ENCODE measurements at regions not wholly inside any gene's neighbourhood (a gene's known extent, or its start where the extent isn't known, plus 50 kb on each side); places are given as distances from the start of the nearest gene placed in this dataset.

DNA sequence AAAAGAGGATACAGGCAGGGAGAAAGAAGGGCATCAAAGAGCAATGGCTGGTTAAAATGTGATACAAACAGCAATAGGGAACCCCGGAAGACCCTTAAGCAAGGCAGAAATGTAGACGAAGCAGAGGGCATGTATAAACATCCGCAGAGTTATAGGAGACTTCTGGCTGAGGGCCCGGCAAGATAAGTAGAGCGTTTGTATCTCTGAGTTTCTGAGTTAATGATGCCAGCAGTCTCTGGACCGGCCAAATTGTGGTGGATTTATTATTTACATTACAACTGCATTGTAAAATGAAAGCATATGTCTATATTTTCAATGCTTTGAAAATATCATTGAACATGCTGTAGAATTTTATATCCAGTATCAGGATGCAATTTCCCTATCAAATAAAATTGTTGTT, 148.0 kb upstream of the KCTD1 start:
- TF ChIP-seq, protein P1, sequence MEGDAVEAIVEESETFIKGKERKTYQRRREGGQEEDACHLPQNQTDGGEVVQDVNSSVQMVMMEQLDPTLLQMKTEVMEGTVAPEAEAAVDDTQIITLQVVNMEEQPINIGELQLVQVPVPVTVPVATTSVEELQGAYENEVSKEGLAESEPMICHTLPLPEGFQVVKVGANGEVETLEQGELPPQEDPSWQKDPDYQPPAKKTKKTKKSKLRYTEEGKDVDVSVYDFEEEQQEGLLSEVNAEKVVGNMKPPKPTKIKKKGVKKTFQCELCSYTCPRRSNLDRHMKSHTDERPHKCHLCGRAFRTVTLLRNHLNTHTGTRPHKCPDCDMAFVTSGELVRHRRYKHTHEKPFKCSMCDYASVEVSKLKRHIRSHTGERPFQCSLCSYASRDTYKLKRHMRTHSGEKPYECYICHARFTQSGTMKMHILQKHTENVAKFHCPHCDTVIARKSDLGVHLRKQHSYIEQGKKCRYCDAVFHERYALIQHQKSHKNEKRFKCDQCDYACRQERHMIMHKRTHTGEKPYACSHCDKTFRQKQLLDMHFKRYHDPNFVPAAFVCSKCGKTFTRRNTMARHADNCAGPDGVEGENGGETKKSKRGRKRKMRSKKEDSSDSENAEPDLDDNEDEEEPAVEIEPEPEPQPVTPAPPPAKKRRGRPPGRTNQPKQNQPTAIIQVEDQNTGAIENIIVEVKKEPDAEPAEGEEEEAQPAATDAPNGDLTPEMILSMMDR (IDR thresholded peaks at IDR 0.05; ENCODE audit: low read depth, low read length): no peak
- Histone ChIP-seq H3K36me3 (no peaks in the 10 kb centered on the region), H3K4me1 (ENCODE audit: low read depth) (peaks cover 11% of the 10 kb centered on the region), H3K4me3 (no peak overlapping the region), H3K27me3 (no peaks in the 10 kb centered on the region), H3K9me3 (ENCODE audit: low read depth) (no peaks in the 10 kb centered on the region), H3K27ac (no peak overlapping the region)
- peak in 1 of 2 donors; percentile 20 for DNase-seq (ENCODE audit: low read depth in 1 of 2, low spot score in 1 of 2)

DNA sequence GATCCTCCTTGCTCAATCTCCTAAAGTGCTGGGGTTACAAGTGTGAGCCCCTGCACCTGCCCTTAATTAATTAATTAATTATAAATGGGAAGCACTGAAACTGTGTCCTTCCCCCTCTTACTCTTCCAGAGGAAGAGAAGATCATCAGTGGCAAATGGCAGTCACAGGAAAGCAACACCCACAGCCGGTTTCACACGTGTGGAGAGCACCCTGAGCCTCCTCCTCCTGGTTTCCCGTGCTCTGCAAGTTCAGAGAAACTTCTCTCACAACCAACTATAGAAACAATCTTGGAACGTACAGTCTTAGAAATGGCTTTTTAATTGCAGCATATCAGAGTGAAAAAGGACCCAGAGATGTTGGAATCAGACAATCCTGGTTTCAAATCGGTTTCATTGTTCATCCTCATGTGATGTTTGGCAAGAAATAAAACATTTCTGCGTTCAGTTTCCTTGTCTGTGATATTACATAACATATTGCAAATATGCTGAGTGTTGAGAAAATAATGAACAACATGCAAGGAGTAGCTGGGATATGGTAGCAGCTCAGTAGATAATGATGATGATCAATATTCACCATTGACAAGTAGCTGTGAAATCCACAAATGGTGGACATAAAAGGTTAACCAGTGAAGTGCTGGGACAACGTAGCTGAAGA, 141.0 kb upstream of the KCTD1 start:
- TF ChIP-seq, protein P1 (IDR thresholded peaks at IDR 0.05; ENCODE audit: low read depth, low read length): no peak
- Histone ChIP-seq H3K9me3 (ENCODE audit: low read depth) (no peaks in the 10 kb centered on the region), H3K27me3 (no peaks in the 10 kb centered on the region), H3K36me3 (no peaks in the 10 kb centered on the region), H3K4me3 (no peak overlapping the region), H3K4me1 (ENCODE audit: low read depth) (peaks cover 10% of the 10 kb centered on the region), H3K27ac (no peak overlapping the region)
- DNase-seq (ENCODE audit: low read depth in 1 of 2, low spot score in 1 of 2): no peak

DNA sequence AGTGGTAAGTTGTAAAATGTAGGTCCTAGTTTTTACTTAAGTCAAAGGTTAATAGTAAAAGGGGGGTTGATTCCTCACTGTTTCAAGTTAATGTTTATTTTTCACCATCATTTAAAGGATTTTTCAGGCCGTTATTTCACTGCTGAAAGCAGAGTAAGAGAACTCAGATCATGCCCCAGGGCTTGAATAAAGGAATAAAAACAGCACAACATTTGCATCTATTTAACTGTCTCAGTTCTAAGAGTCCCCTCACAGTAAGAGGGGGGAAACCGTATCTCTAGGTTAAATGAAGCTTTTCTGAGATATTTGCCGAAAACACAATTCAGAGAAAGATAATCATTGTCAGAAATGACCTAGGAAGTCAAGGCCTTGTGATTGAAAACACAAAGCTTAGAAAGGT, 138.2 kb upstream of the KCTD1 start:
- no peak for DNase-seq (ENCODE audit: low read depth in 1 of 2, low spot score in 1 of 2)
- no peak overlapping the region for H3K27ac ChIP-seq

DNA sequence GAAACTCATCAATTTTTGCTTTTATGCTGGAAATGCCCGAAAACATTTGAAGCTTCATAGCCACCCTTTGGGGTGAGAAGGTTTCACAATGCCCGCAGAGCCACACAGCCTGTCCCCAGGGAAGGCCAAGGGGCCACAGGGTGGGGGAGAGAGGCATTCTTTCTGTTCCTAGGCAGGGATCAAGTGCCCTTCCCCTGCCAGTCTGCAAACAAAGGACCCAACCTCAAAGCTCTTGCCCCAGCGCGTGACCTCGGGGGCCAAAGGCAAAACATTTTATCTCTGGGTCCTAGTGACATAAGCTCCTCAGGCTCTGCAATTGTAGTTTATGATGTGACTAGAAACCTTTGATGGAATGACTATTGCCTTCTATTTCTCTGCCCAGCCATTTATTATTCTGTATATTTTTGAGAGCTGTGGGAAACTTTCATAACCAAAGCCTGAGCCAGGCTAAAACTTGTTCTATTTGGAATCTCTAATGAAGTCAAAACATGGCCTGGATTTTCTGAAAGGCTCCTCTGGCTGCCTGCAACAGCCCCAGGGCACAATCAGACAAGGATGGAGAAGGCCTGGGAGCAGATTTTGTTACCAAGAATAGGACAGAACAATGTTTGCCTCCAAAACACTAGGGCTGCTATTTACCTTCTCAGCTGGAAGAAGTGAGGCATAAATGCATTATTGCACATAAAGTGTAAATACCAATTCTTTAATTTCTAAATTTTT, 137.2 kb upstream of the KCTD1 start:
- Histone ChIP-seq H3K27ac (peak overlapping the region; percentile 56), H3K9me3 (ENCODE audit: low read depth) (no peaks in the 10 kb centered on the region), H3K27me3 (no peaks in the 10 kb centered on the region), H3K4me1 (ENCODE audit: low read depth) (peaks cover 10% of the 10 kb centered on the region), H3K4me3 (no peak overlapping the region), H3K36me3 (no peaks in the 10 kb centered on the region)
- TF ChIP-seq, protein P1 (IDR thresholded peaks at IDR 0.05; ENCODE audit: low read depth, low read length): no peak
- DNase-seq (ENCODE audit: low read depth in 1 of 2, low spot score in 1 of 2): peak in 1 of 2 donors; percentile 38

More for the DNA sequence above, 138.2 kb upstream of the KCTD1 start:
- no peaks in the 10 kb centered on the region for H3K27me3 ChIP-seq
- peaks cover 10% of the 10 kb centered on the region for H3K4me1 ChIP-seq (ENCODE audit: low read depth)
- H3K9me3 ChIP-seq (ENCODE audit: low read depth): no peaks in the 10 kb centered on the region
- TF ChIP-seq, protein P1 (IDR thresholded peaks at IDR 0.05; ENCODE audit: low read depth, low read length): no peak
- H3K4me3 ChIP-seq: no peak overlapping the region
- no peaks in the 10 kb centered on the region for H3K36me3 ChIP-seq

DNA sequence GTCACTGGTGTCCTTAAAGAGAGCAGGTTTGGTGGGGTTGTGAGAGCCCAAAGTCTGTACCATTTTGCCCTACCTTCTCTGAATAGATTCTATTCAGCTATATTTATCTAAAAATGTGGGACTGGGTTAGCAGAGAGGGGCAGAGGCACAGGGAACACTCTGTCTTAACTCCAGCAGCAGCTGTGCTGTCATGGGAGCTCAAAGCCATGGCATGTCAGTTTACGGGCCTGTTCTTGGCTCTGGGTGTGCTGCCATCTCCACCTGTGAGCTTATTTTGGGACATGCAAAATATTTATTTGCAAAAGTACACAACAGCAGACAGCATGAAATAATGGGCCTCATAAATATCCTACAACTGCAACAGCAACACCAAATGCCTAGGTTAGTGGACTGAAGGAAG, 129.6 kb upstream of the KCTD1 start:
- Histone ChIP-seq H3K4me3 (no peak overlapping the region), H3K27ac (no peak overlapping the region), H3K27me3 (no peaks in the 10 kb centered on the region), H3K9me3 (ENCODE audit: low read depth) (no peaks in the 10 kb centered on the region), H3K36me3 (no peaks in the 10 kb centered on the region), H3K4me1 (ENCODE audit: low read depth) (no peaks in the 10 kb centered on the region)
- no peak for DNase-seq (ENCODE audit: low read depth in 1 of 2, low spot score in 1 of 2)
- TF ChIP-seq, protein P1 (IDR thresholded peaks at IDR 0.05; ENCODE audit: low read depth, low read length): no peak
